Cardiac muscle cell (in vitro differentiated cells and primary cell): ENCODE measurements at regions not wholly inside any gene's neighbourhood (a gene's known extent, or its start where the extent isn't known, plus 50 kb on each side); places are given as distances from the start of the nearest gene placed in this dataset.

Source experiments
- DNase-seq, 2 donors: peaks; one replicate each; pipeline versions ENCODE4 v3.0.0 to v3.0.0-alpha.2; 2010 to 2017; ENCODE audit warnings: low read depth in 1 of 2, low spot score in 1 of 2
- H3K27ac ChIP-seq: fragments of 200-600 bp; sonication (generic); 2 replicates; pipeline ENCODE4 v1.5.1; 2016
- H3K27me3 ChIP-seq: fragments of 200-600 bp; sonication (generic); 2 replicates; pipeline ENCODE4 v1.6.0; 2016; ENCODE audit warnings: control low read depth
- H3K36me3 ChIP-seq: fragments of 200-600 bp; sonication (generic); 2 replicates; pipeline ENCODE4 v1.5.1; 2016; ENCODE audit warnings: control low read depth
- H3K4me1 ChIP-seq: fragments of 200-600 bp; sonication (generic); 2 replicates; pipeline ENCODE4 v1.8.1; 2017; ENCODE audit warnings: low read depth, mild to moderate bottlenecking, mixed run types
- H3K4me3 ChIP-seq: fragments of 200-600 bp; sonication (generic); 2 replicates; pipeline ENCODE4 v1.5.1; 2016; ENCODE audit warnings: mild to moderate bottlenecking
- H3K9me3 ChIP-seq: fragments of 200-600 bp; sonication (generic); 2 replicates; pipeline ENCODE4 v1.5.1; 2017; ENCODE audit warnings: low read depth, mild to moderate bottlenecking, control low read depth
- CTCF ChIP-seq: IDR thresholded peaks from 2 replicates; pipeline ENCODE4 v1.5.1; 2012; ENCODE audit warnings: low read depth, mild to moderate bottlenecking, low read length

GRCh38 chr17:56733833-56734232, 99.9 kb downstream of the C17orf67 start:
- H3K4me3 ChIP-seq, result no peak overlapping the region
- H3K27me3 ChIP-seq, result no peaks in the 10 kb centered on the region
- DNase-seq, result no peak
- H3K4me1 ChIP-seq, result peaks cover 10% of the 10 kb centered on the region
- no peaks in the 10 kb centered on the region for H3K9me3 ChIP-seq
- TF ChIP-seq CTCF, result no peak
- no peak overlapping the region for H3K27ac ChIP-seq
- H3K36me3 ChIP-seq, result no peaks in the 10 kb centered on the region

GRCh38 chr17:56735842-56736241, 97.9 kb downstream of the C17orf67 start:
- no peaks in the 10 kb centered on the region for H3K36me3 ChIP-seq
- H3K4me1 ChIP-seq, result peaks cover 10% of the 10 kb centered on the region
- TF ChIP-seq CTCF, result no peak
- no peak overlapping the region for H3K4me3 ChIP-seq
- no peak overlapping the region for H3K27ac ChIP-seq
- no peaks in the 10 kb centered on the region for H3K27me3 ChIP-seq
- H3K9me3 ChIP-seq, result no peaks in the 10 kb centered on the region
- no peak for DNase-seq

DNA sequence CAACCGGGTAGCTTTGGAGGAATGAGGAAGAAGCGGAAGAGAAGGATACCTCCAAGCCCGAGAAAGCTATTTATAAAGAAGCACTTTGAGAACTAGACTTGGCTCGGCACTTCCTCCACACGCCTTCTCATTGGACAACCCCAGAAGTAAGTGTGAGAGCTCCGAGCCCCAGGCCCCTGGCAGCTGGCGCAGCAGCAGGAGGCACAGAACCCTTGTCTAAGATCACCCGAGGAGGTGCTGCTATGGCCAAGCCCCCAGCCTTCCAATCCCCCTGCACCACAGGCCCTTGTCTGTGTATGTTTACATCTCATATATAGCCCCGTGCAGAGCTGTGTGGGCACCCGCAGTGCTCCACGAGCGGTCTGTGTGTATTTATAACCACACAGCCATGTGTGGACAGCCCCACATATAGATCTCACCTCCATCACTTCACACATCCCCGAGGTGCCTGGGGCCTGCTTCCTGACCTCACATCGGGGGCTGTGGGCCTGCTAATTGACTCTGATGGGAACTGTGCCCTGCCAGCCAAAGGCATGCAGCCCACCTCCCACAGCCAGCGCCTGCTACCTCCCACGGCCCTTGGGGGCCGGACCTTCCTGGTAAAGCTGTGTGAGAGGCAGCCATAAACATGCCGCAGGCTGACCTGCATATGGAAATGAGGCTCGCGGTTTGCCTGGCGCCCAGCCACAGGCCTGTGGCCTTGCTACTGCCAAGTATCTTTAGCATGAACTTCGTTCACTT, 96.1 kb downstream of the C17orf67 start:
- Histone ChIP-seq H3K4me3 (no peak overlapping the region), H3K27me3 (no peaks in the 10 kb centered on the region), H3K36me3 (no peaks in the 10 kb centered on the region), H3K9me3 (no peaks in the 10 kb centered on the region), H3K4me1 (peaks cover 10% of the 10 kb centered on the region), H3K27ac (peak overlapping the region; percentile 55)
- peak; percentile 45 to 82 for DNase-seq
- TF ChIP-seq CTCF, result no peak

- Histone ChIP-seq H3K27me3 (no peaks in the 10 kb centered on the region), H3K27ac (no peak overlapping the region), H3K4me1 (peaks cover 10% of the 10 kb centered on the region), H3K36me3 (no peaks in the 10 kb centered on the region), H3K9me3 (no peaks in the 10 kb centered on the region), H3K4me3 (no peak overlapping the region)
- TF ChIP-seq CTCF, result no peak
- peak in 1 of 2 donors; percentile 14 for DNase-seq
These were observed 94.3 kb downstream of the C17orf67 start for GRCh38 chr17:56739376-56739775.

DNA sequence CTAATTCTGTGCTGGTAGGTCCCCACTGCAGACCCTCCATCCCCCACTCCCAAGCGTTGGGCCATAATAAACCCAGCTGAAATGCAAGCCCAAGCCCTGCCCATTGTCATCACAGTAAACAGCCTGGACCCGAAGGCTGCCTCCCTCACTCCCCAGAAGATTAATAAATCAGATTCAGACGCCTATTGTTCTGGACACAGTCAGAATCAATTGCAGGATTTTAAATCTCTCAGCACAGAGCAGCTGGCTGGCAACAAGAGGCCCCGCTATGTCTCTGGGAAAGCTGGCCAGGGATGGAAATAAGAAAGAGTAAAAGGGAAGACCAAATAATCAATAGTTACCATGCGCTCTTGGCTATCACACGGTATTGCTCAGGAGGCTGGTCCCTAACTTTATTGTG, 93.9 kb downstream of the C17orf67 start:
- peaks cover 10% of the 10 kb centered on the region for H3K4me1 ChIP-seq
- no peaks in the 10 kb centered on the region for H3K9me3 ChIP-seq
- no peaks in the 10 kb centered on the region for H3K27me3 ChIP-seq
- H3K27ac ChIP-seq, result no peak overlapping the region
- no peaks in the 10 kb centered on the region for H3K36me3 ChIP-seq
- no peak overlapping the region for H3K4me3 ChIP-seq
- DNase-seq, result no peak
- no peak for TF ChIP-seq CTCF
